Astrocyte (in vitro differentiated cells and primary cell): ENCODE measurements at regions not wholly inside any gene's neighbourhood (a gene's known extent, or its start where the extent isn't known, plus 50 kb on each side); places are given as distances from the start of the nearest gene placed in this dataset.

ENCODE experiments used
- DNase-seq: peaks from one replicate; pipeline ENCODE4 v3.0.0-alpha.2; 2010; ENCODE audit warnings: low read depth
- FAIRE-seq: peaks from 2 replicates; lab custom pipeline; 2011; peaks lifted over from hg19 to GRCh38; lab: Jason Lieb, UNC
- H2AFZ ChIP-seq: 2 replicates; pipeline ENCODE4 v1.6.0; 2012; ENCODE audit warnings: low read depth, low read length, inconsistent platforms
- H3K27ac ChIP-seq: 2 replicates; pipeline ENCODE4 v1.5.1; 2011; ENCODE audit warnings: low read depth, low read length, inconsistent platforms
- H3K27me3 ChIP-seq: 2 replicates; pipeline ENCODE4 v1.6.0; 2011; ENCODE audit warnings: low read length, inconsistent platforms; ENCODE audit not compliant: insufficient read depth
- H3K36me3 ChIP-seq: 2 replicates; pipeline ENCODE4 v1.5.1; 2011; ENCODE audit warnings: low read length, inconsistent platforms; ENCODE audit not compliant: insufficient read depth
- H3K4me1 ChIP-seq: 2 replicates; pipeline ENCODE4 v1.5.1; 2011; ENCODE audit warnings: low read length, inconsistent platforms; ENCODE audit not compliant: insufficient read depth
- H3K4me2 ChIP-seq: 2 replicates; pipeline ENCODE4 v1.6.0; 2012; ENCODE audit warnings: low read length, inconsistent platforms
- H3K4me3 ChIP-seq: 2 replicates; pipeline ENCODE4 v1.5.1; 2011; ENCODE audit warnings: low read depth, mild to moderate bottlenecking, low read length, inconsistent platforms; ENCODE audit not compliant: insufficient read depth
- H3K79me2 ChIP-seq: 2 replicates; pipeline ENCODE4 v1.6.0; 2012; ENCODE audit warnings: mild to moderate bottlenecking, low read length, inconsistent platforms; ENCODE audit not compliant: insufficient read depth
- H3K9ac ChIP-seq: 2 replicates; pipeline ENCODE4 v1.6.0; 2012; ENCODE audit warnings: mild to moderate bottlenecking, low read length, inconsistent platforms
- H3K9me3 ChIP-seq: 2 replicates; pipeline ENCODE4 v1.5.1; 2012; ENCODE audit warnings: low read depth, mild to moderate bottlenecking, low read length, inconsistent platforms; ENCODE audit not compliant: insufficient read depth
- H4K20me1 ChIP-seq: 2 replicates; pipeline ENCODE4 v1.6.0; 2012; ENCODE audit warnings: low read length, inconsistent platforms; ENCODE audit not compliant: insufficient read depth
- H3K27ac Mint-ChIP-seq: one replicate; pipeline ENCODE4 v1.8.0; 2021; ENCODE audit warnings: mild to moderate bottlenecking, mixed read lengths; ENCODE audit not compliant: unreplicated experiment
- H3K27me3 Mint-ChIP-seq: one replicate; pipeline ENCODE4 v1.8.0; 2021; ENCODE audit warnings: low read depth, mixed read lengths; ENCODE audit not compliant: unreplicated experiment
- H3K36me3 Mint-ChIP-seq: one replicate; pipeline ENCODE4 v1.8.0; 2021; ENCODE audit warnings: low read depth, mixed read lengths; ENCODE audit not compliant: unreplicated experiment
- H3K4me1 Mint-ChIP-seq: one replicate; pipeline ENCODE4 v1.8.0; 2021; ENCODE audit warnings: low read depth, mixed read lengths; ENCODE audit not compliant: unreplicated experiment
- H3K4me3 Mint-ChIP-seq: one replicate; pipeline ENCODE4 v1.8.0; 2021; ENCODE audit warnings: mild to moderate bottlenecking, moderate library complexity, mixed read lengths; ENCODE audit not compliant: unreplicated experiment
- H3K9me3 Mint-ChIP-seq: one replicate; pipeline ENCODE4 v1.8.0; 2021; ENCODE audit warnings: mild to moderate bottlenecking, mixed read lengths; ENCODE audit not compliant: unreplicated experiment
- EZH2 ChIP-seq: IDR thresholded peaks from 2 replicates; pipeline ENCODE4 v1.6.1; 2012; ENCODE audit warnings: mild to moderate bottlenecking, low read length, inconsistent platforms; ENCODE audit not compliant: insufficient read depth
- TF ChIP-seq, protein P1 (sequence below): IDR thresholded peaks from 2 replicates; pipeline ENCODE4 v1.5.1; 2011; ENCODE audit warnings: low read depth, mild to moderate bottlenecking, inconsistent platforms, low read length, moderate library complexity; ENCODE audit not compliant: insufficient read depth

DNA sequence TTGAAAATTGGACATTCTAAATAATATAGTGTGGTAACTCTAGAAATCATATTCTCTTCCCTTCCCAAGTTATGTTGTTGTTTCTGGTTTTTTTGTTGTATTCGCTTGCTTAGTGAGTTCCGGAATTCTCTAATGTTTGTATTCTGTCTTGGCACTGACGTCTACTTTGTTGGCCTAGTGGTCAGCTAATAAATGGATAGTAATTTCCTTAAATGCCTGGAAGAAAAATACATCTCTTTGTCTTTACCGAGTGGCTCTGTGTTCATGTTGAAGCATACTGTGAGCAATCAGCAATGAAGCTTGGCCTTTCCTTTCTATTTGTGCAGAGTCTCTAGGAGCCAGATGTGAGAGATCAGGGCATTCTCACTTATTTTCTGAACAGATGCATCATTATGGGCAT is 1225.7 kb downstream of the JRKL start:
- Histone ChIP-seq H3K27me3 (no peaks in the 10 kb centered on the region), H3K79me2 (no peaks in the 10 kb centered on the region), H3K36me3 (no peaks in the 10 kb centered on the region), H4K20me1 (no peaks in the 10 kb centered on the region), H3K27ac (peak overlapping the region; percentile 41), H3K9me3 (no peaks in the 10 kb centered on the region), H3K9ac (peak overlapping the region; percentile 20), H3K4me1 (no peaks in the 10 kb centered on the region), H3K4me2 (no peak overlapping the region), H3K4me3 (no peak overlapping the region), H2AFZ (no peak overlapping the region)
- Mint-ChIP-seq H3K27ac (no peak overlapping the region), H3K27me3 (no peaks in the 10 kb centered on the region), H3K36me3 (no peaks in the 10 kb centered on the region), H3K4me1 (peaks cover 2% of the 10 kb centered on the region), H3K4me3 (no peak overlapping the region), H3K9me3 (peaks cover 1% of the 10 kb centered on the region)
- TF ChIP-seq EZH2, result no peak
- TF ChIP-seq, protein P1, sequence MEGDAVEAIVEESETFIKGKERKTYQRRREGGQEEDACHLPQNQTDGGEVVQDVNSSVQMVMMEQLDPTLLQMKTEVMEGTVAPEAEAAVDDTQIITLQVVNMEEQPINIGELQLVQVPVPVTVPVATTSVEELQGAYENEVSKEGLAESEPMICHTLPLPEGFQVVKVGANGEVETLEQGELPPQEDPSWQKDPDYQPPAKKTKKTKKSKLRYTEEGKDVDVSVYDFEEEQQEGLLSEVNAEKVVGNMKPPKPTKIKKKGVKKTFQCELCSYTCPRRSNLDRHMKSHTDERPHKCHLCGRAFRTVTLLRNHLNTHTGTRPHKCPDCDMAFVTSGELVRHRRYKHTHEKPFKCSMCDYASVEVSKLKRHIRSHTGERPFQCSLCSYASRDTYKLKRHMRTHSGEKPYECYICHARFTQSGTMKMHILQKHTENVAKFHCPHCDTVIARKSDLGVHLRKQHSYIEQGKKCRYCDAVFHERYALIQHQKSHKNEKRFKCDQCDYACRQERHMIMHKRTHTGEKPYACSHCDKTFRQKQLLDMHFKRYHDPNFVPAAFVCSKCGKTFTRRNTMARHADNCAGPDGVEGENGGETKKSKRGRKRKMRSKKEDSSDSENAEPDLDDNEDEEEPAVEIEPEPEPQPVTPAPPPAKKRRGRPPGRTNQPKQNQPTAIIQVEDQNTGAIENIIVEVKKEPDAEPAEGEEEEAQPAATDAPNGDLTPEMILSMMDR, result no peak
- DNase-seq (no peak), FAIRE-seq (no peak)

GRCh38 chr11:97617031-97617430 is 1227.2 kb downstream of the JRKL start:
- Mint-ChIP-seq H3K27me3 (no peaks in the 10 kb centered on the region), H3K9me3 (no peaks in the 10 kb centered on the region), H3K27ac (no peak overlapping the region), H3K4me3 (no peak overlapping the region), H3K36me3 (no peaks in the 10 kb centered on the region), H3K4me1 (peaks cover 6% of the 10 kb centered on the region)
- H3K9me3 ChIP-seq, result no peaks in the 10 kb centered on the region
- no peak overlapping the region for H3K4me3 ChIP-seq
- no peaks in the 10 kb centered on the region for H3K36me3 ChIP-seq
- DNase-seq (no peak), FAIRE-seq (no peak)
- H3K79me2 ChIP-seq, result no peaks in the 10 kb centered on the region
- no peak overlapping the region for H2AFZ ChIP-seq
- H3K4me1 ChIP-seq, result no peaks in the 10 kb centered on the region
- no peak overlapping the region for H3K4me2 ChIP-seq
- H3K27ac ChIP-seq, result no peak overlapping the region
- no peak for TF ChIP-seq EZH2
- no peaks in the 10 kb centered on the region for H4K20me1 ChIP-seq
- H3K27me3 ChIP-seq, result no peaks in the 10 kb centered on the region
- H3K9ac ChIP-seq, result no peak overlapping the region

DNA sequence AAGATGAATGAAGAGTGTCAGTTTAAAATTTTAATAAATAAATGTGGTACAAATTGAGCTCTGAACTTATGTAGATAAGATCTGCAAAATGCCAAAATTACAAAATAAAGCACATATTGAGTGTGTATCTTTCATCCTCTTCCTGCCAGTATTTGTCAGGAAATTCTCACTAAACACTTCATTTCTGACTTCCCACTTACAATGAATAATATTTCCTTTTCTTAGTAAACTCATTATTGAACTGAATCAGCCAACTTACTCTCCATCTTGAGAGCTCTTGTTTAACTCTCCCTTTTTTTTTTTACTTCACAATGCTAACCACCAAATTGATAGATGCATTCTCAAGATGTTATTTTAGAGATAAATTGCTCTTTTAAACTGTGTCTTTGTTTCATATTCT is 1230.2 kb downstream of the JRKL start:
- H3K4me2 ChIP-seq, result no peak overlapping the region
- no peaks in the 10 kb centered on the region for H3K36me3 ChIP-seq
- no peaks in the 10 kb centered on the region for H3K9me3 ChIP-seq
- no peak overlapping the region for H3K27ac ChIP-seq
- H3K4me3 ChIP-seq, result no peak overlapping the region
- DNase-seq (no peak), FAIRE-seq (no peak)
- no peaks in the 10 kb centered on the region for H3K36me3 Mint-ChIP-seq
- H4K20me1 ChIP-seq, result no peaks in the 10 kb centered on the region
- TF ChIP-seq, protein P1, result no peak
- TF ChIP-seq EZH2, result no peak
- no peaks in the 10 kb centered on the region for H3K9me3 Mint-ChIP-seq
- no peaks in the 10 kb centered on the region for H3K79me2 ChIP-seq
- H3K4me1 ChIP-seq, result no peaks in the 10 kb centered on the region
- H3K27me3 Mint-ChIP-seq, result no peaks in the 10 kb centered on the region
- no peaks in the 10 kb centered on the region for H3K27me3 ChIP-seq
- no peak overlapping the region for H3K9ac ChIP-seq
- H2AFZ ChIP-seq, result no peak overlapping the region
- H3K4me1 Mint-ChIP-seq, result peaks cover 18% of the 10 kb centered on the region
- no peak overlapping the region for H3K27ac Mint-ChIP-seq
- H3K4me3 Mint-ChIP-seq, result no peak overlapping the region
